K562 (cell line): ENCODE measurements at regions not wholly inside any gene's neighbourhood (a gene's known extent, or its start where the extent isn't known, plus 50 kb on each side); places are given as distances from the start of the nearest gene placed in this dataset.

Source experiments
- ATAC-seq: fragments of 200-7000 bp; cut with Tn5 transposase; 3 replicates; pipeline ENCODE4 v1.9.1; 2020; ENCODE audit warnings: moderate library complexity
- BruUV-seq: library from RNA; stranded (reverse); fragments of 400-500 nt; replicated peaks from 2 replicates; lab custom pipeline; 2021; lab: Mats Ljungman, UMichigan
- CTCF ChIA-PET: fragments of 300-600 bp; formaldehyde crosslinking; extraction: SDS; loops from one replicate; lab custom pipeline; 2021; ENCODE audit warnings: low intra/inter-chr PET ratio; lab: Yijun Ruan, JAX
- POLR2A ChIA-PET: fragments of 300-600, 350-650 bp; sonication (Branson Sonifier 250); formaldehyde crosslinking; extraction: SDS; loops from one replicate; lab custom pipeline; 2021; ENCODE audit warnings: antibody characterized with exemption, inconsistent platforms; lab: Yijun Ruan, JAX
- DNase-seq, 4 experiments: peaks; one replicate each; pipeline versions ENCODE4 v3.0.0 to v3.0.0-alpha.2; 2011 to 2018; ENCODE audit warnings: low spot score in 3 of 4, mixed read lengths in 3 of 4; ENCODE audit errors: extremely low read depth in 1 of 4
- FAIRE-seq: peaks from 2 replicates; lab custom pipeline; 2011; peaks lifted over from hg19 to GRCh38; lab: Jason Lieb, UNC
- H2AFZ ChIP-seq: 2 replicates; pipeline ENCODE4 v1.6.0; 2011; ENCODE audit warnings: low read depth, low read length, control low read depth, inconsistent platforms
- H3K27ac ChIP-seq: fragments of 200-600 bp; 3 replicates; pipeline ENCODE4 v1.8.0; 2011; ENCODE audit warnings: low read depth, mild to moderate bottlenecking, control low read depth, inconsistent platforms, low read length, moderate library complexity, mixed read lengths; ENCODE audit errors: extremely low read depth
- H3K27me3 ChIP-seq, 2 experiments: fragments of 300-600 bp in 1 of 2; 2 replicates in 1 of 2; 3 replicates in 1 of 2; pipeline versions ENCODE4 v1.6.0 to v1.8.0; 2011; ENCODE audit warnings: inconsistent platforms in 2 of 2, low read length in 2 of 2, mild to moderate bottlenecking in 1 of 2, mixed read lengths in 1 of 2, moderate library complexity in 1 of 2; ENCODE audit not compliant: control insufficient read depth in 2 of 2, insufficient read depth in 2 of 2
- H3K36me3 ChIP-seq: fragments of 300-600 bp; 3 replicates; pipeline ENCODE4 v1.8.0; 2011; ENCODE audit warnings: mild to moderate bottlenecking, low read length, inconsistent platforms; ENCODE audit not compliant: control insufficient read depth, insufficient read depth
- H3K4me1 ChIP-seq, 2 experiments: fragments of 200-600 bp in 1 of 2; replicated peaks in 1 of 2; 2 replicates in 1 of 2; 3 replicates in 1 of 2; pipeline versions ENCODE4 v1.5.1 to v1.8.0; 2011; ENCODE audit warnings: inconsistent platforms in 2 of 2, low read length in 2 of 2, mild to moderate bottlenecking in 1 of 2, mixed read lengths in 1 of 2, moderate library complexity in 1 of 2; ENCODE audit not compliant: control insufficient read depth in 2 of 2, insufficient read depth in 2 of 2
- H3K4me2 ChIP-seq: 2 replicates; pipeline ENCODE4 v1.6.1; 2011; ENCODE audit warnings: low read length, control low read depth, inconsistent platforms, mixed read lengths; ENCODE audit not compliant: insufficient read depth
- H3K4me3 ChIP-seq: fragments of 200-600 bp; sonication (generic), shearing (Covaris generic); 2 replicates; pipeline ENCODE4 v1.5.1; 2016; ENCODE audit warnings: control low read depth, inconsistent platforms
- H3K79me2 ChIP-seq: fragments of 200-600 bp; 3 replicates; pipeline ENCODE4 v1.8.0; 2011; ENCODE audit warnings: low read length, inconsistent platforms; ENCODE audit not compliant: control insufficient read depth, insufficient read depth
- H3K9ac ChIP-seq, 2 experiments: 2 replicates each; pipeline versions ENCODE4 v1.6.0 to v1.6.1; 2011; ENCODE audit warnings: low read depth in 2 of 2, low read length in 2 of 2, control low read depth in 1 of 2, inconsistent platforms in 1 of 2, mild to moderate bottlenecking in 1 of 2, mixed read lengths in 1 of 2; ENCODE audit not compliant: insufficient read depth in 1 of 2
- H3K9me1 ChIP-seq: one replicate; pipeline ENCODE4 v1.6.0; 2011; ENCODE audit warnings: inconsistent platforms, mild to moderate bottlenecking, low read length, moderate library complexity; ENCODE audit not compliant: control insufficient read depth, insufficient read depth
- H3K9me3 ChIP-seq: replicated peaks from 2 replicates; pipeline ENCODE4 v1.5.1; 2011; ENCODE audit warnings: low read depth, low read length, inconsistent platforms; ENCODE audit not compliant: control insufficient read depth, insufficient read depth
- H4K20me1 ChIP-seq: replicated peaks from 2 replicates; pipeline ENCODE4 v1.6.1; 2011; ENCODE audit warnings: low read length, inconsistent platforms, mixed read lengths; ENCODE audit not compliant: control insufficient read depth, insufficient read depth
- CHD4 ChIP-seq: fragments of 200-600 bp; sonication (generic); IDR thresholded peaks from 3 replicates; pipeline ENCODE4 v1.6.1; 2012; ENCODE audit warnings: low read depth, mild to moderate bottlenecking, mixed read lengths, low read length, inconsistent platforms; ENCODE audit not compliant: insufficient read depth, insufficient replicate concordance, poor library complexity, severe bottlenecking
- DACH1 ChIP-seq: fragments of 450-650 bp; IDR thresholded peaks from 2 replicates; pipeline ENCODE4 v1.6.1; 2018; ENCODE audit not compliant: partially characterized antibody
- HNRNPH1 ChIP-seq: fragments of 200-400 bp; formaldehyde crosslinking; optimal IDR thresholded peaks from 2 replicates; pipeline ENCODE3; 2017; ENCODE audit warnings: low read depth, mild to moderate bottlenecking, low read length, moderate library complexity
- JUND ChIP-seq, 2 experiments: IDR thresholded peaks; 2 replicates in 1 of 2; 3 replicates in 1 of 2; pipeline ENCODE4 v1.6.1; 2011; ENCODE audit warnings: borderline replicate concordance in 2 of 2, low read depth in 2 of 2, low read length in 2 of 2, improper control_type of control experiment in 1 of 2, missing biosample characterization in 1 of 2, missing genetic modification characterization in 1 of 2, missing genetic modification reagents in 1 of 2
- MAZ ChIP-seq, 2 experiments: fragments of 450-650 bp in 1 of 2; sonication (generic) in 1 of 2; formaldehyde crosslinking; IDR thresholded peaks in 1 of 2; conservative IDR thresholded peaks in 1 of 2; 2 replicates each; pipeline versions ENCODE4 v1.4.0 to v1.5.0; 2020; ENCODE audit warnings: mild to moderate bottlenecking in 1 of 2, missing genetic modification reagents in 1 of 2
- NFIC ChIP-seq: fragments of 450-650 bp; IDR thresholded peaks from 2 replicates; pipeline ENCODE4 v1.6.1; 2017; ENCODE audit warnings: mild to moderate bottlenecking, inconsistent platforms
- RAD51 ChIP-seq: fragments of 450-650 bp; IDR thresholded peaks from 2 replicates; pipeline ENCODE4 v1.7.1; 2016; ENCODE audit warnings: low read depth, mild to moderate bottlenecking, borderline replicate concordance
- RNF2 ChIP-seq: sonication (generic); IDR thresholded peaks from 2 replicates; pipeline ENCODE4 v1.6.1; 2016
- SMAD3 ChIP-seq: fragments of 450-650 bp; formaldehyde crosslinking; conservative IDR thresholded peaks from 2 replicates; pipeline ENCODE4 v1.4.0; 2020; ENCODE audit warnings: mild to moderate bottlenecking
- SMARCB1 ChIP-seq: IDR thresholded peaks from 2 replicates; pipeline ENCODE4 v1.6.1; 2011; ENCODE audit warnings: improper control_type of control experiment, low read depth; ENCODE audit not compliant: insufficient read length
- TFAM ChIP-seq: fragments of 250-450 bp; sonication (Bioruptor Pico); conservative IDR thresholded peaks from 2 replicates; pipeline ENCODE4 v1.5.0; 2021; ENCODE audit warnings: mild to moderate bottlenecking, moderate library complexity
- WGBS: fragments of 100-300 bp; shearing (Covaris generic); methylation state at CpG from one replicate; pipeline ENCODE4 v1.1.6; 2016; ENCODE audit warnings: low coverage, mixed read lengths; ENCODE audit not compliant: insufficient coverage; ENCODE audit errors: missing lambda C conversion rate; 5-methylcytosine and 5-hydroxymethylcytosine counted together
- in situ Hi-C: fragments of 300-500 bp; cut with MboI; formaldehyde crosslinking; loops from 4 replicates; pipeline ENCODE4 v1.15.0; 2018; ENCODE audit warnings: inconsistent platforms, mixed read lengths
- intact Hi-C: fragments of 100-400 bp; cut with micrococcal nuclease; formaldehyde crosslinking; loops from 2 replicates; pipeline ENCODE4 v1.14.2; 2022
- TF ChIP-seq, protein P1 (sequence below): fragments of 450-650 bp; formaldehyde crosslinking; IDR thresholded peaks from 2 replicates; pipeline ENCODE4 v1.4.0; 2020; ENCODE audit warnings: mild to moderate bottlenecking
- TF ChIP-seq, protein P2 (sequence below): fragments of 450-650 bp; IDR thresholded peaks from 2 replicates; pipeline ENCODE4 v1.6.1; 2017; ENCODE audit warnings: antibody characterized with exemption

DNA sequence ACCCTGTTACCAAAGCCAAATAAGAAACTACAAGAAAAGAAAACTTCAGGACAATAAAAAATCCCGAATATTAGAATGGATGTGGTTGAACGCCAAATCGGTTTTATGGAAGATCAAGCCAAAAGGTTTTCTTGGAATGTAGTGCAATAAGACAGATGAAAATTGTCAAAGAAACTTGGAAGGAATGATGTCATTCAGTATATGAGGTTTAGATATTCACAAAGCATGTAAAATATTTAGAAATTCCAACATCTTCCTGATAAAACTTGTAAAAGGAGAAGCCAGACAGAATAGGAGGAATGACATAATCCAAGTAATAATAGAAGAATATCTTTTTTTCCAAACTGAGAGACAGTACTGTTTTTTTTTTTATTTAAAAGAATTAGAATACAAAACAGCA is 130.3 kb upstream of the ZPLD1 start:
- no peak overlapping the region for H3K4me2 ChIP-seq
- FAIRE-seq, result no peak
- no peak overlapping the region for H3K27ac ChIP-seq
- no peak overlapping the region for H2AFZ ChIP-seq
- BruUV-seq, result no TSS peak
- ATAC-seq, result no peak
- no peaks in the 10 kb centered on the region for H3K9me3 ChIP-seq
- in situ Hi-C loops, result no loop called here
- no peaks in the 10 kb centered on the region for H3K27me3 ChIP-seq
- no peak for DNase-seq
- ChIA-PET CTCF (no interaction called here), POLR2A (no interaction called here)
- no peaks in the 10 kb centered on the region for H3K4me1 ChIP-seq
- intact Hi-C loops, result no loop called here
- H3K9me1 ChIP-seq, result no peaks in the 10 kb centered on the region
- no peaks in the 10 kb centered on the region for H4K20me1 ChIP-seq
- 0% methylated on average over 3 of the region's 3 CpGs for WGBS
- no peaks in the 10 kb centered on the region for H3K79me2 ChIP-seq
- H3K4me3 ChIP-seq, result no peak overlapping the region
- TF ChIP-seq SMAD3, result no peak
- no peak for TF ChIP-seq CHD4
- no peak for TF ChIP-seq DACH1
- TF ChIP-seq SMARCB1, result no peak
- TF ChIP-seq TFAM (CRISPR knock-in tag), result no peak
- TF ChIP-seq, all 486 proteins: peak for 0
- H3K36me3 ChIP-seq, result no peaks in the 10 kb centered on the region
- no peak overlapping the region for H3K9ac ChIP-seq

- CTCF ChIA-PET, result no interaction called here
Observed at GRCh38 chr3:102307442-102307841, 127.4 kb upstream of the ZPLD1 start.

More at GRCh38 chr3:102307442-102307841, 127.4 kb upstream of the ZPLD1 start:
- TF ChIP-seq, protein P1, sequence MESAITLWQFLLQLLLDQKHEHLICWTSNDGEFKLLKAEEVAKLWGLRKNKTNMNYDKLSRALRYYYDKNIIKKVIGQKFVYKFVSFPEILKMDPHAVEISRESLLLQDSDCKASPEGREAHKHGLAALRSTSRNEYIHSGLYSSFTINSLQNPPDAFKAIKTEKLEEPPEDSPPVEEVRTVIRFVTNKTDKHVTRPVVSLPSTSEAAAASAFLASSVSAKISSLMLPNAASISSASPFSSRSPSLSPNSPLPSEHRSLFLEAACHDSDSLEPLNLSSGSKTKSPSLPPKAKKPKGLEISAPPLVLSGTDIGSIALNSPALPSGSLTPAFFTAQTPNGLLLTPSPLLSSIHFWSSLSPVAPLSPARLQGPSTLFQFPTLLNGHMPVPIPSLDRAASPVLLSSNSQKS (CRISPR knock-in tag), result no peak
- no peak for TF ChIP-seq MAZ (CRISPR knock-in tag; conservative IDR thresholded peaks at IDR 0.05 in 1 of 2, IDR thresholded peaks at IDR 0.05 in 1 of 2)
- TF ChIP-seq NFIC, result no peak
- TF ChIP-seq RNF2, result no peak
- no peak for TF ChIP-seq HNRNPH1
- no peak for TF ChIP-seq JUND (IDR thresholded peaks at IDR 0.05; ENCODE audit: borderline replicate concordance, low read depth, low read length)
- no peak for TF ChIP-seq JUND (tag; IDR thresholded peaks at IDR 0.05; ENCODE audit: borderline replicate concordance, low read depth, low read length)
- TF ChIP-seq, protein P2, sequence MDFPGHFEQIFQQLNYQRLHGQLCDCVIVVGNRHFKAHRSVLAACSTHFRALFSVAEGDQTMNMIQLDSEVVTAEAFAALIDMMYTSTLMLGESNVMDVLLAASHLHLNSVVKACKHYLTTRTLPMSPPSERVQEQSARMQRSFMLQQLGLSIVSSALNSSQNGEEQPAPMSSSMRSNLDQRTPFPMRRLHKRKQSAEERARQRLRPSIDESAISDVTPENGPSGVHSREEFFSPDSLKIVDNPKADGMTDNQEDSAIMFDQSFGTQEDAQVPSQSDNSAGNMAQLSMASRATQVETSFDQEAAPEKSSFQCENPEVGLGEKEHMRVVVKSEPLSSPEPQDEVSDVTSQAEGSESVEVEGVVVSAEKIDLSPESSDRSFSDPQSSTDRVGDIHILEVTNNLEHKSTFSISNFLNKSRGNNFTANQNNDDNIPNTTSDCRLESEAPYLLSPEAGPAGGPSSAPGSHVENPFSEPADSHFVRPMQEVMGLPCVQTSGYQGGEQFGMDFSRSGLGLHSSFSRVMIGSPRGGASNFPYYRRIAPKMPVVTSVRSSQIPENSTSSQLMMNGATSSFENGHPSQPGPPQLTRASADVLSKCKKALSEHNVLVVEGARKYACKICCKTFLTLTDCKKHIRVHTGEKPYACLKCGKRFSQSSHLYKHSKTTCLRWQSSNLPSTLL, result no peak
- no peak for TF ChIP-seq RAD51
- WGBS, result 0% methylated on average over 2 of the region's 2 CpGs
- Histone ChIP-seq H2AFZ (no peak overlapping the region), H3K9me3 (no peaks in the 10 kb centered on the region), H4K20me1 (no peaks in the 10 kb centered on the region), H3K4me3 (no peak overlapping the region), H3K79me2 (no peaks in the 10 kb centered on the region), H3K36me3 (no peaks in the 10 kb centered on the region), H3K9ac (no peak overlapping the region), H3K27ac (no peak overlapping the region), H3K4me1 (no peaks in the 10 kb centered on the region), H3K27me3 (no peaks in the 10 kb centered on the region), H3K9me1 (no peaks in the 10 kb centered on the region), H3K4me2 (no peak overlapping the region)
- POLR2A ChIA-PET, result no interaction called here
- intact Hi-C loops (no loop called here), in situ Hi-C loops (no loop called here)
- no peak for FAIRE-seq
- ATAC-seq, result no peak
- no peak for DNase-seq
- no TSS peak for BruUV-seq
